H9 (cell line): ENCODE measurements at regions not wholly inside any gene's neighbourhood (a gene's known extent, or its start where the extent isn't known, plus 50 kb on each side); places are given as distances from the start of the nearest gene placed in this dataset.

Experiments
- DNase-seq: peaks from one replicate; pipeline ENCODE4 v3.0.0-alpha.2; 2017
- H2AFZ ChIP-seq: one replicate; pipeline ENCODE4 v1.6.1; 2013; ENCODE audit warnings: mild to moderate bottlenecking, low read length, control low read depth, moderate library complexity
- H2AK5ac ChIP-seq: 2 replicates; pipeline ENCODE4 v1.6.1; 2013; ENCODE audit warnings: low read length, control low read depth, mixed read lengths; ENCODE audit not compliant: insufficient read length
- H2BK120ac ChIP-seq: one replicate; pipeline ENCODE4 v1.6.1; 2013; ENCODE audit warnings: low read depth, mild to moderate bottlenecking, low read length, control low read depth, inconsistent platforms; ENCODE audit not compliant: poor library complexity, severe bottlenecking
- H2BK12ac ChIP-seq: 2 replicates; pipeline ENCODE4 v1.6.1; 2013; ENCODE audit warnings: low read length, control low read depth, mixed read lengths, low read depth; ENCODE audit not compliant: insufficient read length
- H2BK15ac ChIP-seq: 2 replicates; pipeline ENCODE4 v1.6.1; 2013; ENCODE audit warnings: low read depth, low read length, control low read depth
- H2BK20ac ChIP-seq: one replicate; pipeline ENCODE4 v1.6.1; 2013; ENCODE audit warnings: low read depth, mild to moderate bottlenecking, low read length, control low read depth, inconsistent platforms; ENCODE audit not compliant: poor library complexity, severe bottlenecking
- H2BK5ac ChIP-seq: 2 replicates; pipeline ENCODE4 v1.6.1; 2013; ENCODE audit warnings: low read length, control low read depth, mixed read lengths; ENCODE audit not compliant: insufficient read length
- H3K14ac ChIP-seq: 2 replicates; pipeline ENCODE4 v1.6.1; 2013; ENCODE audit warnings: low read length, control low read depth; ENCODE audit not compliant: insufficient read depth
- H3K18ac ChIP-seq: 2 replicates; pipeline ENCODE4 v1.6.1; 2013; ENCODE audit warnings: low read depth, mild to moderate bottlenecking, mixed read lengths, low read length, control low read depth; ENCODE audit not compliant: insufficient read length
- H3K23ac ChIP-seq: 2 replicates; pipeline ENCODE4 v1.6.1; 2013; ENCODE audit warnings: low read length, control low read depth, mixed read lengths, low read depth; ENCODE audit not compliant: insufficient read length
- H3K23me2 ChIP-seq: 2 replicates; pipeline ENCODE4 v1.6.1; 2013; ENCODE audit warnings: low read depth, mild to moderate bottlenecking, mixed read lengths, low read length, control low read depth; ENCODE audit not compliant: insufficient read length, poor library complexity, severe bottlenecking
- H3K27ac ChIP-seq: 2 replicates; pipeline ENCODE4 v1.5.1; 2013; ENCODE audit warnings: low read length, control low read depth, mixed read lengths, low read depth; ENCODE audit not compliant: insufficient read length
- H3K27me3 ChIP-seq: 2 replicates; pipeline ENCODE4 v1.6.1; 2013; ENCODE audit warnings: low read length, control low read depth, inconsistent platforms; ENCODE audit not compliant: insufficient read depth
- H3K4ac ChIP-seq: 2 replicates; pipeline ENCODE4 v1.6.1; 2013; ENCODE audit warnings: low read depth, mild to moderate bottlenecking, control low read depth, inconsistent platforms, low read length, moderate library complexity
- H3K4me1 ChIP-seq: 2 replicates; pipeline ENCODE4 v1.6.1; 2013; ENCODE audit warnings: low read length, control low read depth, inconsistent platforms; ENCODE audit not compliant: insufficient read depth
- H3K4me2 ChIP-seq: 2 replicates; pipeline ENCODE4 v1.6.1; 2013; ENCODE audit warnings: low read length, control low read depth, mixed read lengths; ENCODE audit not compliant: insufficient read length, insufficient read depth
- H3K56ac ChIP-seq: 2 replicates; pipeline ENCODE4 v1.6.1; 2013; ENCODE audit warnings: low read depth, mild to moderate bottlenecking, mixed read lengths, low read length, control low read depth; ENCODE audit not compliant: insufficient read length
- H3K79me1 ChIP-seq: 2 replicates; pipeline ENCODE4 v1.6.1; 2013; ENCODE audit warnings: low read depth, mild to moderate bottlenecking, moderate library complexity, low read length, control low read depth, inconsistent platforms; ENCODE audit not compliant: insufficient read depth, poor library complexity, severe bottlenecking
- H3K79me2 ChIP-seq: 2 replicates; pipeline ENCODE4 v1.6.1; 2013; ENCODE audit warnings: low read length, control low read depth, inconsistent platforms; ENCODE audit not compliant: insufficient read depth
- H3K9ac ChIP-seq: 2 replicates; pipeline ENCODE4 v1.6.1; 2013; ENCODE audit warnings: low read length, control low read depth, mixed read lengths; ENCODE audit not compliant: insufficient read length; ENCODE audit errors: extremely low read depth
- H3K9me3 ChIP-seq: one replicate; pipeline ENCODE4 v1.6.1; 2013; ENCODE audit warnings: low read depth, low read length, inconsistent platforms; ENCODE audit not compliant: control insufficient read depth
- H3T11ph ChIP-seq: one replicate; pipeline ENCODE4 v1.6.1; 2013; ENCODE audit warnings: mild to moderate bottlenecking, low read length, control low read depth, inconsistent platforms
- H4K20me1 ChIP-seq: one replicate; pipeline ENCODE4 v1.6.1; 2013; ENCODE audit not compliant: control insufficient read depth, insufficient read length, insufficient read depth
- H4K5ac ChIP-seq: 2 replicates; pipeline ENCODE4 v1.6.1; 2013; ENCODE audit warnings: low read depth, mild to moderate bottlenecking, mixed read lengths, low read length, control low read depth; ENCODE audit not compliant: insufficient read length
- H4K8ac ChIP-seq: replicated peaks from 2 replicates; pipeline ENCODE4 v1.6.1; 2013; ENCODE audit warnings: low read length, control low read depth, mixed read lengths, low read depth; ENCODE audit not compliant: insufficient read length
- H4K91ac ChIP-seq: 2 replicates; pipeline ENCODE4 v1.6.1; 2013; ENCODE audit warnings: low read depth, mild to moderate bottlenecking, moderate library complexity, mixed read lengths, low read length, control low read depth; ENCODE audit not compliant: insufficient read length
- H3K27ac Mint-ChIP-seq, 3 experiments: 2 replicates in 2 of 3; 3 replicates in 1 of 3; pipeline ENCODE4 v1.8.0; 2020 to 2021; ENCODE audit warnings: mixed read lengths in 3 of 3, mild to moderate bottlenecking in 1 of 3, moderate library complexity in 1 of 3
- H3K27me3 Mint-ChIP-seq: 2 replicates; pipeline ENCODE4 v1.8.0; 2021; ENCODE audit warnings: low read depth, mild to moderate bottlenecking, moderate library complexity, mixed read lengths
- H3K36me3 Mint-ChIP-seq, 3 experiments: 2 replicates in 2 of 3; 3 replicates in 1 of 3; pipeline ENCODE4 v1.8.0; 2020 to 2021; ENCODE audit warnings: low read depth in 3 of 3, mixed read lengths in 3 of 3; ENCODE audit not compliant: insufficient read depth in 1 of 3
- H3K4me1 Mint-ChIP-seq, 2 experiments: 2 replicates each; pipeline ENCODE4 v1.8.0; 2020; ENCODE audit warnings: mixed read lengths in 2 of 2
- H3K4me3 Mint-ChIP-seq, 2 experiments: 2 replicates in 1 of 2; 3 replicates in 1 of 2; pipeline ENCODE4 v1.8.0; 2020 to 2021; ENCODE audit warnings: mild to moderate bottlenecking in 2 of 2, mixed read lengths in 2 of 2, moderate library complexity in 1 of 2
- H3K9me3 Mint-ChIP-seq, 2 experiments: 2 replicates in 1 of 2; 3 replicates in 1 of 2; pipeline ENCODE4 v1.8.0; 2020; ENCODE audit warnings: mild to moderate bottlenecking in 2 of 2, mixed read lengths in 2 of 2, moderate library complexity in 1 of 2
- WGBS: extraction: QIAGEN DNeasy Blood & Tissue Kit; methylation state at CpG from one replicate; pipeline ENCODE4 v1.1.7; 2013; ENCODE audit warnings: missing lambda C conversion rate, low lambda C conversion rate, mixed read lengths; ENCODE audit not compliant: insufficient read length; ENCODE audit errors: extremely low coverage; 5-methylcytosine and 5-hydroxymethylcytosine counted together
- TF ChIP-seq, protein P1 (sequence below): fragments of 200-600 bp; sonication (generic); conservative IDR thresholded peaks from 3 replicates; pipeline ENCODE4 v1.8.0; 2021; ENCODE audit warnings: antibody characterized with exemption, mild to moderate bottlenecking

DNA sequence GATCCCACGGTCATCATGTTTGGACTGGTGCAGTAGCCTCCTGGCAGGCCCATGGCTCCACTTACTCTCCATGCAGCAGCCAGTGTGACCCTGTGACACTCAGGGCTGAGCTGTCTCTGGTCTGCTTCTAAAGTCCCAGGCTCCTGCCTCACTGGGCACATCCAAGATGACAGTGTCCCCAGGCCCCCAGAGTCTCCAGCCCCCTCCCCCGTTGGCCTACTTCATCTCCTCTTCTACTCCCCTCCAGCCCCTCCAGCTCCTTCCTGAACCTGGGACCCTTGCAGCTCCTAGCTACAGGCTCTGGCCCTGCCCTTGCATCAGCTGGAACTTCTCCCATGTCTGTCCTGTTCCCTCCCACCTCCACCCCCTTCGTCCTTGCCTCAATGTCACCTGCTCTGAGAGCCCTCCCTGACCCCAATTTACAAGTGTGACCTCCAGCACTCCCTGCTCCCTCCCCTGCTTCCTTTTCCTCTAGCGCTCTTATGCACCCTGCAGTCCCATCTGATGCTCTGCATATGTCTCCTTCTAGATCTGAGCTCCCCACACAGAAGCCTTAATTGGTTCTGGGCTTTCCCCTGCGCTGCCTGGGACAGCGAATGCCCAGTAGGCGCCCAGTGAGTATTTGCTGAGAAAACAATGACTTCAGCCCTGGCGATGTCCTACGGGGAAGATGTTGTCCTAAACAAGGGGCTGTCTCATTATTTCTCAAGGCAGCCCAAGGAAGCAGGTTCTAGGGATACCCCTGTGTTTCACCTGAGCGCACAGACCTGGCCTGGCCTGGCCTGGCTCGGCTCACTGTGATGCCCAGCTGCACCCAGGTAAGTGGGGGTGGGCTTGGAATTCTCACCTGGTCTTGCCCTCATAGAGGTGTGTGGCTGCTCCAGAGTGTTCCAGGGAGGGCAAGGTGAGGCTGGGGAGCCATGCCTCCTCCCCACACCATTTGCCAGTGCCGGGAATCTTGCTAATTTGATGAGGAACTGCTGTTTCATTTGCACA lies 600.6 kb downstream of the PTPRU start:
- no peak overlapping the region for H3K27ac ChIP-seq
- peak; percentile 24 for DNase-seq
- no peaks in the 10 kb centered on the region for H3K4me1 ChIP-seq
- Mint-ChIP-seq H3K4me1 (peaks cover 9 to 19% of the 10 kb centered on the region in 2 experiments), H3K27me3 (no peaks in the 10 kb centered on the region; the same call in 1 of the 2 replicates), H3K9me3 (peaks cover 6 to 7% of the 10 kb centered on the region in 2 experiments), H3K27ac (0 out of 7 replicates have a peak overlapping the region, but pooled peaks of 1 of the 3 experiments have one; percentile 22), H3K4me3 (no peak overlapping the region), H3K36me3 (peaks cover 0 to 5% (median 0%) of the 10 kb centered on the region in 3 experiments; a peak in 3 of 7 replicates)
- H4K8ac ChIP-seq: no peak overlapping the region
- no peak overlapping the region for H3K56ac ChIP-seq
- no peak overlapping the region for H3K23ac ChIP-seq
- H2BK20ac ChIP-seq: no peak overlapping the region
- H2BK120ac ChIP-seq: no peak overlapping the region
- H3K9ac ChIP-seq: no peak overlapping the region
- no peak overlapping the region for H3K4ac ChIP-seq
- no peak overlapping the region for H2BK5ac ChIP-seq
- no peak overlapping the region for H2BK15ac ChIP-seq
- H3T11ph ChIP-seq: no peak overlapping the region
- H3K23me2 ChIP-seq: no peaks in the 10 kb centered on the region
- peak overlapping the region; percentile 31; the same call in 1 of the 2 replicates for H3K14ac ChIP-seq
- H3K18ac ChIP-seq: no peak overlapping the region
- H4K91ac ChIP-seq: no peak overlapping the region
- TF ChIP-seq, protein P1, sequence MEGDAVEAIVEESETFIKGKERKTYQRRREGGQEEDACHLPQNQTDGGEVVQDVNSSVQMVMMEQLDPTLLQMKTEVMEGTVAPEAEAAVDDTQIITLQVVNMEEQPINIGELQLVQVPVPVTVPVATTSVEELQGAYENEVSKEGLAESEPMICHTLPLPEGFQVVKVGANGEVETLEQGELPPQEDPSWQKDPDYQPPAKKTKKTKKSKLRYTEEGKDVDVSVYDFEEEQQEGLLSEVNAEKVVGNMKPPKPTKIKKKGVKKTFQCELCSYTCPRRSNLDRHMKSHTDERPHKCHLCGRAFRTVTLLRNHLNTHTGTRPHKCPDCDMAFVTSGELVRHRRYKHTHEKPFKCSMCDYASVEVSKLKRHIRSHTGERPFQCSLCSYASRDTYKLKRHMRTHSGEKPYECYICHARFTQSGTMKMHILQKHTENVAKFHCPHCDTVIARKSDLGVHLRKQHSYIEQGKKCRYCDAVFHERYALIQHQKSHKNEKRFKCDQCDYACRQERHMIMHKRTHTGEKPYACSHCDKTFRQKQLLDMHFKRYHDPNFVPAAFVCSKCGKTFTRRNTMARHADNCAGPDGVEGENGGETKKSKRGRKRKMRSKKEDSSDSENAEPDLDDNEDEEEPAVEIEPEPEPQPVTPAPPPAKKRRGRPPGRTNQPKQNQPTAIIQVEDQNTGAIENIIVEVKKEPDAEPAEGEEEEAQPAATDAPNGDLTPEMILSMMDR: no peak
- H4K20me1 ChIP-seq: no peaks in the 10 kb centered on the region
- H2BK12ac ChIP-seq: no peak overlapping the region
- no peaks in the 10 kb centered on the region for H3K27me3 ChIP-seq
- H3K79me2 ChIP-seq: no peaks in the 10 kb centered on the region
- WGBS: no CpG with 5 or more reads among the region's 12 CpGs
- no peaks in the 10 kb centered on the region for H3K9me3 ChIP-seq
- no peaks in the 10 kb centered on the region for H3K79me1 ChIP-seq
- no peak overlapping the region for H4K5ac ChIP-seq
- no peak overlapping the region for H3K4me2 ChIP-seq
- no peak overlapping the region for H2AK5ac ChIP-seq
- no peak overlapping the region for H2AFZ ChIP-seq
